Liver (tissue), 8 donors: ENCODE measurements at regions not wholly inside any gene's neighbourhood (a gene's known extent, or its start where the extent isn't known, plus 50 kb on each side); places are given as distances from the start of the nearest gene placed in this dataset.

Source experiments
- DNase-seq: peaks from one replicate; pipeline ENCODE4 v3.0.0-alpha.2; 2017; ENCODE audit warnings: low spot score
- H3K27ac ChIP-seq, 2 donors: one replicate each; pipeline ENCODE4 v1.7.0; 2013; ENCODE audit warnings: inconsistent platforms in 2 of 2, low read length in 2 of 2, control low read depth in 1 of 2, low read depth in 1 of 2, mild to moderate bottlenecking in 1 of 2
- H3K27me3 ChIP-seq, 4 donors: one replicate each; pipeline versions ENCODE4 v1.6.1 to v1.7.0; 2013; ENCODE audit warnings: low read length in 3 of 4, inconsistent platforms in 1 of 4, mild to moderate bottlenecking in 1 of 4, moderate library complexity in 1 of 4; ENCODE audit not compliant: control insufficient read depth in 4 of 4, insufficient read depth in 4 of 4
- H3K36me3 ChIP-seq, 4 donors: one replicate each; pipeline versions ENCODE4 v1.6.1 to v1.7.0; 2013; ENCODE audit warnings: low read length in 3 of 4, mild to moderate bottlenecking in 3 of 4, low read depth in 1 of 4, moderate library complexity in 1 of 4; ENCODE audit not compliant: control insufficient read depth in 4 of 4, insufficient read depth in 3 of 4
- H3K4me1 ChIP-seq, 4 donors: one replicate each; pipeline versions ENCODE4 v1.6.1 to v1.7.0; 2013; ENCODE audit warnings: low read length in 3 of 4, mild to moderate bottlenecking in 3 of 4, moderate library complexity in 1 of 4; ENCODE audit not compliant: control insufficient read depth in 4 of 4, insufficient read depth in 4 of 4
- H3K4me3 ChIP-seq, 3 donors: one replicate each; pipeline versions ENCODE4 v1.6.1 to v1.7.0; 2013; ENCODE audit warnings: low read length in 3 of 3, control low read depth in 1 of 3, low read depth in 1 of 3, mild to moderate bottlenecking in 1 of 3
- H3K9ac ChIP-seq, 2 donors: one replicate each; pipeline ENCODE4 v1.7.0; 2013; ENCODE audit warnings: low read length in 2 of 2, mild to moderate bottlenecking in 2 of 2, moderate library complexity in 2 of 2, control low read depth in 1 of 2, low read depth in 1 of 2
- H3K9me3 ChIP-seq, 4 donors: one replicate each; pipeline versions ENCODE4 v1.6.1 to v1.7.0; 2013; ENCODE audit warnings: low read length in 3 of 4; ENCODE audit not compliant: control insufficient read depth in 4 of 4
- EGR1 ChIP-seq, 2 donors: IDR thresholded peaks; 2 replicates each; pipeline ENCODE4 v1.6.1; 2016 to 2018; ENCODE audit warnings: antibody characterized with exemption in 2 of 2, low read depth in 2 of 2
- FOXA1 ChIP-seq: IDR thresholded peaks from 2 replicates; pipeline ENCODE4 v1.6.1; 2016; ENCODE audit warnings: antibody characterized with exemption
- FOXA2 ChIP-seq: IDR thresholded peaks from 2 replicates; pipeline ENCODE4 v1.6.1; 2016; ENCODE audit warnings: antibody characterized with exemption
- GABPA ChIP-seq, 2 donors: IDR thresholded peaks in 1 of 2; conservative IDR thresholded peaks in 1 of 2; 2 replicates each; pipeline ENCODE4 v1.6.1; 2016; ENCODE audit warnings: antibody characterized with exemption in 2 of 2, mild to moderate bottlenecking in 1 of 2, moderate library complexity in 1 of 2
- HNF4A ChIP-seq, 2 donors: conservative IDR thresholded peaks; 2 replicates each; pipeline ENCODE4 v1.6.1; 2016; ENCODE audit warnings: antibody characterized with exemption in 2 of 2, mild to moderate bottlenecking in 2 of 2
- HNF4G ChIP-seq: IDR thresholded peaks from 2 replicates; pipeline ENCODE4 v1.6.1; 2016; ENCODE audit warnings: antibody characterized with exemption
- JUND ChIP-seq, 2 donors: IDR thresholded peaks; 2 replicates each; pipeline ENCODE4 v1.6.1; 2016; ENCODE audit warnings: antibody characterized with exemption in 2 of 2
- NR2F2 ChIP-seq: IDR thresholded peaks from 2 replicates; pipeline ENCODE4 v1.6.1; 2016; ENCODE audit warnings: antibody characterized with exemption
- RAD21 ChIP-seq, 2 donors: IDR thresholded peaks; 2 replicates each; pipeline ENCODE4 v1.6.1; 2016; ENCODE audit warnings: antibody characterized with exemption in 2 of 2, mild to moderate bottlenecking in 2 of 2
- RXRA ChIP-seq, 2 donors: IDR thresholded peaks; 2 replicates each; pipeline ENCODE4 v1.6.1; 2017 to 2018; ENCODE audit warnings: antibody characterized with exemption in 2 of 2, mild to moderate bottlenecking in 1 of 2
- SP1 ChIP-seq: IDR thresholded peaks from 2 replicates; pipeline ENCODE4 v1.6.1; 2018; ENCODE audit warnings: antibody characterized with exemption, mild to moderate bottlenecking
- TAF1 ChIP-seq: conservative IDR thresholded peaks from 2 replicates; pipeline ENCODE4 v1.6.1; 2016; ENCODE audit warnings: antibody characterized with exemption, mild to moderate bottlenecking
- YY1 ChIP-seq: IDR thresholded peaks from 2 replicates; pipeline ENCODE4 v1.6.1; 2016; ENCODE audit warnings: antibody characterized with exemption, mild to moderate bottlenecking
- WGBS: extraction: QIAGEN DNeasy Blood & Tissue Kit; methylation state at CpG from one replicate; pipeline ENCODE4 v1.1.7; 2013; 5-methylcytosine and 5-hydroxymethylcytosine counted together
- TF ChIP-seq, protein P1 (sequence below): IDR thresholded peaks from 2 replicates; pipeline ENCODE4 v1.6.1; 2016; ENCODE audit warnings: antibody characterized with exemption
- TF ChIP-seq, protein P2 (sequence below): IDR thresholded peaks from 2 replicates; pipeline ENCODE4 v1.6.1; 2016; ENCODE audit warnings: antibody characterized with exemption, mild to moderate bottlenecking
- TF ChIP-seq, protein P3 (sequence below): fragments of 150-350 bp; IDR thresholded peaks from 2 replicates; pipeline ENCODE4 v1.5.1; 2017; ENCODE audit warnings: improper control_type of control experiment, low read depth, low read length; ENCODE audit not compliant: missing input control
- TF ChIP-seq, protein P4 (sequence below): IDR thresholded peaks from 2 replicates; pipeline ENCODE4 v1.6.1; 2016; ENCODE audit warnings: antibody characterized with exemption
- TF ChIP-seq, protein P5 (sequence below): IDR thresholded peaks from 2 replicates; pipeline ENCODE4 v1.6.1; 2016; ENCODE audit warnings: antibody characterized with exemption
- donor health status: healthy.
- donor health status: healthy.
- donor health status: healthy.
- donor health status: healthy.
- donor health status: healthy.

DNA sequence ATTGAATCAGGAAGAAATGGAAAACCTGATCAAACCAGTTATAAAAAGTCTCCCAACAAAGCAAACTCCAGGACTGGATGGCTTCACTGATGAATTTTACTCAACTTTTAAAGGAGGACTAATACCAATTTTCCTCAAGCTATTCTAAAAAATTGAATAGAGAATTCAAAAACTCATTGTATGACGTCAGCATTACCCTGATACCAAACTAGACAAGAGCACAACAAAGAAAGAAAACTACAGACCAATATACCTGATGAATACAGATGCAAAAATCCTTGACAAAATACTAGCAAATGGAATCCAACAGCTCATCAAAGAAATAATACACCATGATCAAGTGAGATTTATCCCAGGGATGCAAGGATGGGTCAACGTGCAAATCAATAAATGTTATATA, 172.9 kb downstream of the FNDC1 start:
- WGBS, result 51% methylated on average over 2 of the region's 2 CpGs
- TF ChIP-seq GABPA (IDR thresholded peaks at IDR 0.05 in 1 of 2, conservative IDR thresholded peaks at IDR 0.05 in 1 of 2) (no peak), HNF4G (no peak), SP1 (no peak), NR2F2 (no peak), YY1 (no peak), RXRA (IDR thresholded peaks at IDR 0.05) (no peak), EGR1 (IDR thresholded peaks at IDR 0.05; ENCODE audit: low read depth in 2 of 2) (no peak), TAF1 (no peak), JUND (IDR thresholded peaks at IDR 0.05) (no peak), HNF4A (conservative IDR thresholded peaks at IDR 0.05) (no peak), RAD21 (IDR thresholded peaks at IDR 0.05) (no peak), FOXA2 (no peak), FOXA1 (no peak)
- TF ChIP-seq, protein P1, sequence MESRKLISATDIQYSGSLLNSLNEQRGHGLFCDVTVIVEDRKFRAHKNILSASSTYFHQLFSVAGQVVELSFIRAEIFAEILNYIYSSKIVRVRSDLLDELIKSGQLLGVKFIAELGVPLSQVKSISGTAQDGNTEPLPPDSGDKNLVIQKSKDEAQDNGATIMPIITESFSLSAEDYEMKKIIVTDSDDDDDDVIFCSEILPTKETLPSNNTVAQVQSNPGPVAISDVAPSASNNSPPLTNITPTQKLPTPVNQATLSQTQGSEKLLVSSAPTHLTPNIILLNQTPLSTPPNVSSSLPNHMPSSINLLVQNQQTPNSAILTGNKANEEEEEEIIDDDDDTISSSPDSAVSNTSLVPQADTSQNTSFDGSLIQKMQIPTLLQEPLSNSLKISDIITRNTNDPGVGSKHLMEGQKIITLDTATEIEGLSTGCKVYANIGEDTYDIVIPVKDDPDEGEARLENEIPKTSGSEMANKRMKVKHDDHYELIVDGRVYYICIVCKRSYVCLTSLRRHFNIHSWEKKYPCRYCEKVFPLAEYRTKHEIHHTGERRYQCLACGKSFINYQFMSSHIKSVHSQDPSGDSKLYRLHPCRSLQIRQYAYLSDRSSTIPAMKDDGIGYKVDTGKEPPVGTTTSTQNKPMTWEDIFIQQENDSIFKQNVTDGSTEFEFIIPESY, result no peak
- TF ChIP-seq, protein P2, sequence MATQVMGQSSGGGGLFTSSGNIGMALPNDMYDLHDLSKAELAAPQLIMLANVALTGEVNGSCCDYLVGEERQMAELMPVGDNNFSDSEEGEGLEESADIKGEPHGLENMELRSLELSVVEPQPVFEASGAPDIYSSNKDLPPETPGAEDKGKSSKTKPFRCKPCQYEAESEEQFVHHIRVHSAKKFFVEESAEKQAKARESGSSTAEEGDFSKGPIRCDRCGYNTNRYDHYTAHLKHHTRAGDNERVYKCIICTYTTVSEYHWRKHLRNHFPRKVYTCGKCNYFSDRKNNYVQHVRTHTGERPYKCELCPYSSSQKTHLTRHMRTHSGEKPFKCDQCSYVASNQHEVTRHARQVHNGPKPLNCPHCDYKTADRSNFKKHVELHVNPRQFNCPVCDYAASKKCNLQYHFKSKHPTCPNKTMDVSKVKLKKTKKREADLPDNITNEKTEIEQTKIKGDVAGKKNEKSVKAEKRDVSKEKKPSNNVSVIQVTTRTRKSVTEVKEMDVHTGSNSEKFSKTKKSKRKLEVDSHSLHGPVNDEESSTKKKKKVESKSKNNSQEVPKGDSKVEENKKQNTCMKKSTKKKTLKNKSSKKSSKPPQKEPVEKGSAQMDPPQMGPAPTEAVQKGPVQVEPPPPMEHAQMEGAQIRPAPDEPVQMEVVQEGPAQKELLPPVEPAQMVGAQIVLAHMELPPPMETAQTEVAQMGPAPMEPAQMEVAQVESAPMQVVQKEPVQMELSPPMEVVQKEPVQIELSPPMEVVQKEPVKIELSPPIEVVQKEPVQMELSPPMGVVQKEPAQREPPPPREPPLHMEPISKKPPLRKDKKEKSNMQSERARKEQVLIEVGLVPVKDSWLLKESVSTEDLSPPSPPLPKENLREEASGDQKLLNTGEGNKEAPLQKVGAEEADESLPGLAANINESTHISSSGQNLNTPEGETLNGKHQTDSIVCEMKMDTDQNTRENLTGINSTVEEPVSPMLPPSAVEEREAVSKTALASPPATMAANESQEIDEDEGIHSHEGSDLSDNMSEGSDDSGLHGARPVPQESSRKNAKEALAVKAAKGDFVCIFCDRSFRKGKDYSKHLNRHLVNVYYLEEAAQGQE, result no peak
- TF ChIP-seq, protein P3, sequence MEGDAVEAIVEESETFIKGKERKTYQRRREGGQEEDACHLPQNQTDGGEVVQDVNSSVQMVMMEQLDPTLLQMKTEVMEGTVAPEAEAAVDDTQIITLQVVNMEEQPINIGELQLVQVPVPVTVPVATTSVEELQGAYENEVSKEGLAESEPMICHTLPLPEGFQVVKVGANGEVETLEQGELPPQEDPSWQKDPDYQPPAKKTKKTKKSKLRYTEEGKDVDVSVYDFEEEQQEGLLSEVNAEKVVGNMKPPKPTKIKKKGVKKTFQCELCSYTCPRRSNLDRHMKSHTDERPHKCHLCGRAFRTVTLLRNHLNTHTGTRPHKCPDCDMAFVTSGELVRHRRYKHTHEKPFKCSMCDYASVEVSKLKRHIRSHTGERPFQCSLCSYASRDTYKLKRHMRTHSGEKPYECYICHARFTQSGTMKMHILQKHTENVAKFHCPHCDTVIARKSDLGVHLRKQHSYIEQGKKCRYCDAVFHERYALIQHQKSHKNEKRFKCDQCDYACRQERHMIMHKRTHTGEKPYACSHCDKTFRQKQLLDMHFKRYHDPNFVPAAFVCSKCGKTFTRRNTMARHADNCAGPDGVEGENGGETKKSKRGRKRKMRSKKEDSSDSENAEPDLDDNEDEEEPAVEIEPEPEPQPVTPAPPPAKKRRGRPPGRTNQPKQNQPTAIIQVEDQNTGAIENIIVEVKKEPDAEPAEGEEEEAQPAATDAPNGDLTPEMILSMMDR, result no peak
- TF ChIP-seq, protein P4, sequence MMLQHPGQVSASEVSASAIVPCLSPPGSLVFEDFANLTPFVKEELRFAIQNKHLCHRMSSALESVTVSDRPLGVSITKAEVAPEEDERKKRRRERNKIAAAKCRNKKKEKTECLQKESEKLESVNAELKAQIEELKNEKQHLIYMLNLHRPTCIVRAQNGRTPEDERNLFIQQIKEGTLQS, result no peak
- TF ChIP-seq, protein P5, sequence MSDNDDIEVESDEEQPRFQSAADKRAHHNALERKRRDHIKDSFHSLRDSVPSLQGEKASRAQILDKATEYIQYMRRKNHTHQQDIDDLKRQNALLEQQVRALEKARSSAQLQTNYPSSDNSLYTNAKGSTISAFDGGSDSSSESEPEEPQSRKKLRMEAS, result no peak
- Histone ChIP-seq H3K4me3 (no peak overlapping the region), H3K36me3 (no peaks in the 10 kb centered on the region), H3K27me3 (no peaks in the 10 kb centered on the region), H3K27ac (no peak overlapping the region), H3K9me3 (no peaks in the 10 kb centered on the region), H3K4me1 (no peaks in the 10 kb centered on the region), H3K9ac (no peak overlapping the region)
- no peak for DNase-seq
